ENCODE measurements at regions not wholly inside any gene's neighbourhood (a gene's known extent, or its start where the extent isn't known, plus 50 kb on each side); places are given as distances from the start of the nearest gene placed in this dataset.

DNA sequence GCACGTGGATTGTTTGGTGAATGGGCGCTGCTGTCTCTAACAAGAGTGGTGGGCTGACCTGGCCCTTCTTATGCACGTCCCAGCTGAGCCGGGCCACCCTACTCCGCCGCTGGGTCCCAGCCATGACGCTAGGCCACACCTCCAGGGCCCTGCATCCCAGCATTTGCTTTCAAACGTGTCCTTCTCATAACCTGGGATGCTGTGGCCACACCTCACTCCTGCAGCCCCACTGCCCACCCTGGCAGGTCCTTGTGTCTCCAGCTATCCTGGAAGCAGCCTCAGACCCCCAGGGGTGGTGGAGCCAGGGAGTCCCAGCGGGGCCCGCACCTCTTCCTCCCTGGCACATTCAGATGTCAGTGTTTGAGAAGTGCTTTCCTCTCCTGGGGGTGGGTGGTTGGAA, 168.6 kb downstream of the IRF8 start:
- TF ChIP-seq BHLHE40 (IDR thresholded peaks at IDR 0.05; ENCODE audit: borderline replicate concordance) (no peak), SP1 (IDR thresholded peaks at IDR 0.05) (no peak), FOXA1 (IDR thresholded peaks at IDR 0.05) (no peak)
